ENCODE measurements at regions not wholly inside any gene's neighbourhood (a gene's known extent, or its start where the extent isn't known, plus 50 kb on each side); places are given as distances from the start of the nearest gene placed in this dataset.

GRCh38 chr2:207428573-207428972, 101.2 kb upstream of the CREB1 start:
- intact Hi-C loops (cut with micrococcal nuclease), result no loop called here
- no peaks in the 10 kb centered on the region for H3K9me3 Mint-ChIP-seq (ENCODE audit: insufficient read depth)

GRCh38 chr2:207432453-207432852, 97.3 kb upstream of the CREB1 start:
- POLR2A ChIA-PET, result no interaction called here
- intact Hi-C loops (cut with micrococcal nuclease), result no loop called here

More at GRCh38 chr2:207428573-207428972, 101.2 kb upstream of the CREB1 start:
- H3K4me1 Mint-ChIP-seq, result peaks cover 11% of the 10 kb centered on the region
- Histone ChIP-seq H3K79me2 (ENCODE audit: control insufficient read depth, insufficient read depth, low read length) (no peaks in the 10 kb centered on the region), H3K4me2 (replicated peaks; ENCODE audit: low read depth, low read length, poor library complexity, severe bottlenecking) (no peak overlapping the region), H3K36me3 (replicated peaks in 1 of 2; ENCODE audit: control extremely low read depth in 1 of 2, control insufficient read depth in 1 of 2, extremely low read depth in 1 of 2, insufficient read depth in 2 of 2, low read length in 1 of 2) (no peaks in the 10 kb centered on the region), H3K4me3 (ENCODE audit: control extremely low read depth in 1 of 5, extremely low read depth in 1 of 5, insufficient read depth in 1 of 5, low read depth in 2 of 5, low read length in 4 of 5) (no peak overlapping the region), H3K27ac (ENCODE audit: low read length in 2 of 2) (no peak overlapping the region), H3K27me3 (replicated peaks in 1 of 4; ENCODE audit: control extremely low read depth in 1 of 4, control insufficient read depth in 3 of 4, insufficient read depth in 4 of 4, low read length in 3 of 4) (no peaks in the 10 kb centered on the region), H3K9ac (ENCODE audit: low read length) (no peak overlapping the region), H4K20me1 (ENCODE audit: control insufficient read depth, insufficient read depth, low read length, poor library complexity, severe bottlenecking) (no peaks in the 10 kb centered on the region), H3K9me3 (ENCODE audit: control extremely low read depth in 1 of 3, control insufficient read depth in 2 of 3, insufficient read depth in 1 of 3, low read length in 2 of 3) (peaks cover 0 to 4% (median 3%) of the 10 kb centered on the region in 3 donors), H3K4me1 (ENCODE audit: control insufficient read depth in 2 of 2, insufficient read depth in 2 of 2, low read length in 2 of 2) (peaks cover 6% of the 10 kb centered on the region in 2 donors), H2AFZ (ENCODE audit: insufficient read depth, low read depth, low read length, poor library complexity, severe bottlenecking) (no peak overlapping the region)
- ChIA-PET CTCF (no interaction called here), POLR2A (no interaction called here)
- TF ChIP-seq EZH2 (IDR thresholded peaks at IDR 0.05; ENCODE audit: borderline replicate concordance, insufficient read depth, low read depth, low read length, poor library complexity, severe bottlenecking) (no peak), CTCF (IDR thresholded peaks at IDR 0.05) (no peak)
- no peak overlapping the region for H3K27ac Mint-ChIP-seq
- no peaks in the 10 kb centered on the region for H3K27me3 Mint-ChIP-seq
- ATAC-seq (ENCODE audit: low read depth), result no peak
- no peak overlapping the region for H3K4me3 Mint-ChIP-seq
- DNase-seq, result no peak
- no CpG with 5 or more reads among the region's 1 CpG for WGBS (ENCODE audit: insufficient coverage)

More at GRCh38 chr2:207432453-207432852, 97.3 kb upstream of the CREB1 start:
- no peaks in the 10 kb centered on the region for H3K9me3 ChIP-seq (ENCODE audit: control extremely low read depth in 1 of 3, control insufficient read depth in 2 of 3, insufficient read depth in 1 of 3, low read length in 2 of 3)
- H3K9me3 Mint-ChIP-seq (ENCODE audit: insufficient read depth), result no peaks in the 10 kb centered on the region
- H3K27me3 Mint-ChIP-seq, result peaks cover 2% of the 10 kb centered on the region
- no peaks in the 10 kb centered on the region for H3K27me3 ChIP-seq (replicated peaks in 1 of 4; ENCODE audit: control extremely low read depth in 1 of 4, control insufficient read depth in 3 of 4, insufficient read depth in 4 of 4, low read length in 3 of 4)
- no peak overlapping the region for H2AFZ ChIP-seq (ENCODE audit: insufficient read depth, low read depth, low read length, poor library complexity, severe bottlenecking)
- H4K20me1 ChIP-seq (ENCODE audit: control insufficient read depth, insufficient read depth, low read length, poor library complexity, severe bottlenecking), result no peaks in the 10 kb centered on the region
- H3K4me1 Mint-ChIP-seq, result no peaks in the 10 kb centered on the region
- H3K4me2 ChIP-seq (replicated peaks; ENCODE audit: low read depth, low read length, poor library complexity, severe bottlenecking), result no peak overlapping the region
- no peak overlapping the region for H3K27ac ChIP-seq (ENCODE audit: low read length in 2 of 2)
- H3K36me3 ChIP-seq (replicated peaks in 1 of 2; ENCODE audit: control extremely low read depth in 1 of 2, control insufficient read depth in 1 of 2, extremely low read depth in 1 of 2, insufficient read depth in 2 of 2, low read length in 1 of 2), result no peaks in the 10 kb centered on the region
- no CpG with 5 or more reads among the region's 3 CpGs for WGBS (ENCODE audit: insufficient coverage)
- no peaks in the 10 kb centered on the region for H3K79me2 ChIP-seq (ENCODE audit: control insufficient read depth, insufficient read depth, low read length)
- no peak for DNase-seq
- CTCF ChIA-PET, result interaction anchor here (0.6 to 1.8 kb wide), 3 partner anchors 8 to 1482 kb away, joined by 3 to 4 read pairs (median 3); no protein-coding TSS in a partner anchor
- no peak overlapping the region for H3K9ac ChIP-seq (ENCODE audit: low read length)
- H3K4me1 ChIP-seq (ENCODE audit: control insufficient read depth in 2 of 2, insufficient read depth in 2 of 2, low read length in 2 of 2), result no peaks in the 10 kb centered on the region
- no peak for ATAC-seq (ENCODE audit: low read depth)
- no peak overlapping the region for H3K4me3 Mint-ChIP-seq
- H3K27ac Mint-ChIP-seq, result no peak overlapping the region
- TF ChIP-seq CTCF (IDR thresholded peaks at IDR 0.05), result no peak
- no peak for TF ChIP-seq EZH2 (IDR thresholded peaks at IDR 0.05; ENCODE audit: borderline replicate concordance, insufficient read depth, low read depth, low read length, poor library complexity, severe bottlenecking)
- H3K4me3 ChIP-seq (ENCODE audit: control extremely low read depth in 1 of 5, extremely low read depth in 1 of 5, insufficient read depth in 1 of 5, low read depth in 2 of 5, low read length in 4 of 5), result no peak overlapping the region

Measured in B cell (primary cell).